IPS DF 4.7 (cell line): ENCODE measurements at regions not wholly inside any gene's neighbourhood (a gene's known extent, or its start where the extent isn't known, plus 50 kb on each side); places are given as distances from the start of the nearest gene placed in this dataset.

Experiments
- DNase-seq: peaks from one replicate; pipeline ENCODE4 v3.0.0-alpha.2; 2013; ENCODE audit warnings: low spot score; ENCODE audit errors: extremely low read depth

- no peak for DNase-seq
Measured at GRCh38 chr9:71383308-71383940, 262.0 kb upstream of the TRPM3 start.

- no peak for DNase-seq
Measured at GRCh38 chr9:71368157-71368556, 246.7 kb upstream of the TRPM3 start.

DNA sequence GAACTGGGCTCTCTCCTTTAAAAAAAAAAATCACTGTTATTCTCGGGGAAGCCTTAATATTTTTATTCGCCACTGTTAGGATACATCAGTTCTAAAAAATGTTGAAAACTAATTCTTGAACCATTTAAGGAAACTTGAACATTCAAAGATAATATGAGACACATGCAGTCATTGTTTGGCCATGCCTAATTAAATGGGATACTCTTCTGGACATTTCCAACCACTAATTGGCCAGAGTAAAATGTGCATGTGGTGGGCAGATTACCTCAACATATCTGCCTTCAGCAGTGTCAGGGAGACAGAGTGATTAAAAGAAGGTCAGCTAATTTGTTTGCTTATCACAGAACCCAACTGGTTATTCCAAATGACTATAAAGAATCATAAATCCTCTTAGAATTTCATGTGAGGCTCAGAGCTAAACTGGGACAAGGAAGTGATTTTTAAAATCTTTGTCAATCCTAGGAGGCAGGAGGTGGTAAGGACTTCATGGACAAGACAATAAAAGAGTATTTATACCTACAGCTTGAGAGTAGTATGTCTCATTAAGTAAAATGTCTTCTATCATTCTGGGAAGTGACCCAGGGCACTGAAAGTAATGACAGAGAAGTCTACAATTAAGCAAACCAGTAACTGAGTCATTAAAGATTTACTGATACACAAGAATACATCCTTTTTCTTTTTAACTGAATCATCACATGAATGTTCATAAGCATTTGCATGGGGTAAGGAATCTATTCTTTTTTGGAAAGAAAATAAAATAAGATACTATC is 242.9 kb upstream of the TRPM3 start:
- DNase-seq, result no peak

GRCh38 chr9:71363286-71363961 is 242.0 kb upstream of the TRPM3 start:
- DNase-seq, result no peak

- no peak for DNase-seq
Measured at GRCh38 chr9:71361357-71361756, 239.9 kb upstream of the TRPM3 start.

- no peak for DNase-seq
Measured at GRCh38 chr9:71357346-71357745, 235.9 kb upstream of the TRPM3 start.

DNA sequence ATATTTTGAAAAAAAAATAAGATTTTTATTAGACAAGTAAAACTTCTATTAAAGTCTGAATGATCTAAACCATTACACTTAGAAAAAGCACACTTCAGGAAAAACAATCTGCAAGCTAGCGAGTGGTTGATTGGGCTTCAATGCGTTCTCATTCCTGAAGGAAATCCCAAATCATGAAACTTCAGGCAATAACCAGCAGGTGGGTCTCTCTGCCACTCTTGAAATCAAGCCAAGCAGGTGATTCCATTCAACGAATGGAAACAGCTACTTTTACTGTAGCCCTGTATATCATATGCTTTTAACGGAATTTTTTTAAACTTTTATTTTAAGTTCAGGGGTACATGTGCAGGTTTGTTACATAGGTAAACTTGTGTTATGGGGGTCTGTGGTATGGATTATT is 234.5 kb upstream of the TRPM3 start:
- no peak for DNase-seq

DNA sequence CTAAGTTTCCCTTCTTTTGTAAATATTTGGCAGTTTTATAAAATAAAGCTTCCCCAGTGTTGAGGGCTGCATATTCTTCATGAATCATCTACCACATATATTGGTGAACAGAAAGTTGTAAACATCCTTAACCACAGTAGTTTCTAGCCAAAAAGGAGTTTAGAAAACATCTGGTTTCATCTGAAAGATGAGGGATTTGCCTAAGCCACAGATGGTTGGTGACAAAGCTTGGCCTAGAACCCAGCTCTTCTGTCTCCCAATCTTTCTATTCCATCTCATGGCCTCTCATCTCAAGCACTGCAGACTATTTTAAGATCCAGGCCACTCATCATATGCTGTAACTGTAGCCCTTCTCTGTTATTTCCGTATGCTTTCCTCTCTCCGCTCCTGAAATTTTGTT is 232.3 kb upstream of the TRPM3 start:
- DNase-seq, result no peak

GRCh38 chr9:71352837-71353236 is 231.4 kb upstream of the TRPM3 start:
- DNase-seq, result no peak

DNA sequence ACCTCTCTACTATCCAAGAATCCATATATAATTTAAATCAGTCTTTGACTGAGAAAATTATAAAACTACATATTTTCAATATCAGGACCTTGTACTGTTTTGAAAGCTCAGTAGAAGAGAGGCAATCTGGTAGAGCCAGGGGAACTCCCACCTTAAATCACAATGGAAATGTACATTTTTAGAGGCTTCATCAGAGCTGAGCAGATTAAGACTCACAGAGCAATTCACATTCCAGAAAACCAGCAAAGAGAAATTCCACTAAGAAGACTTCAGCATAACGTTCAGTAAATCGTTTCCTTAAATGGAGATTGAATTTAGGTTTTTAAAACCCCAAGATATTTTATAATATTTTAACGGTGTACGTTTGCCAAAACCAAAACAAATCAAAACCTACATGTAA is 227.8 kb upstream of the TRPM3 start:
- no peak for DNase-seq

GRCh38 chr9:71333321-71333720 is 211.9 kb upstream of the TRPM3 start:
- no peak for DNase-seq

- no peak for DNase-seq
Measured at GRCh38 chr9:71331603-71332002, 210.2 kb upstream of the TRPM3 start.

DNA sequence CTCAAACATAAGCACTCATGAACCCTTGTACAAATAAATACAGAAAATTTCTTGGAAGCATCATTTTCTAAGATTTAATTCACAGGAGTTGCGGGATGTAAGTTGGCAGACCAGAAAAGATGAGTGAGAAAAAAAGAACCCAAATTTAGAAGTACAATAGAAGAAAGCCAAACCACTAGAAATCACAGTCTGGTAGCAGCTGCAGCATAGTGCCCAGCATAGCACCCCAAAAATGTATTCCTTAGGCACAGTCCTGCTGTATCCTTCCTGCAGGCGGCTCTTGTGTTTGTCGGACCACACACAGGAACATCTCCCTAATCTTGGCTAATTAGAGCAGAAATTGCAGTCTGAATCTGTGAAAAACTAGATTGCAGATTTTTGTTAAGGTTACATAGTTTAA is 208.5 kb upstream of the TRPM3 start:
- DNase-seq, result no peak

DNA sequence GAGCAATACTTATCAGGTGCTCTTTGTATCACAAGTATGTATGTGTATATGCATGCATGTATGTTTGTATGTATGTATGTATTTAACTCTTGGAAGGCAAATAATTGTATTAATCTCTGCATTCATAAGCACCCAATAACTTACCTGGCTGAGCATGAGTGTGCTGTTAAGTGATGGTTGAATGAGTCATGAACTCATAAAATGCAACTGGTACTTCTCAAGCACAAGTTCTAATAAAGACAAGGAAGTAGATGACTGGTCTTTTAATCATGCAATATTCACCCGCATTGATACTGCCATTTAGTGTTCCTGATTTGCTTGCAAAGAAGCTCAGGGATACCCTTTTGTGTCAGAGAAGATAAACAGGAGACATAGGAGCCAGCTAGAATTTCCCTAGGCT is 204.9 kb upstream of the TRPM3 start:
- DNase-seq, result no peak

DNA sequence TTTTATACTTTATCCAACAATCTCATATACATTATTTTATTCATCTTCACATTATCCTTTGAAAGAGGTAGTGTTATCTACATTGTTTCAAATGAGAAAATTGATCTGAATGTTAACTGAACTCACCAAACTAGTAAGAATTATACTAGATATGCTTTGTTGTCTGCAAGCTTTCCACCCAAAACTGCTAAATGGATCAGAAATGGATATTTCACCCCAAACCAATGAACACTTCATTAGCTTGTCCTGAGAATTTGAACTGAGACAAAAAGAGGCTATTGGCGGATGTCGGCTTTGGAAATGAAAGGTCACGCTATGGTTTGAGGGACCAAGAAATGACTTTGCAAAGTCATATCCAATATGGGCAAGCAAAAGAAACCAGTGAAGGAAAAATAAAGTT is 201.9 kb upstream of the TRPM3 start:
- DNase-seq, result no peak

DNA sequence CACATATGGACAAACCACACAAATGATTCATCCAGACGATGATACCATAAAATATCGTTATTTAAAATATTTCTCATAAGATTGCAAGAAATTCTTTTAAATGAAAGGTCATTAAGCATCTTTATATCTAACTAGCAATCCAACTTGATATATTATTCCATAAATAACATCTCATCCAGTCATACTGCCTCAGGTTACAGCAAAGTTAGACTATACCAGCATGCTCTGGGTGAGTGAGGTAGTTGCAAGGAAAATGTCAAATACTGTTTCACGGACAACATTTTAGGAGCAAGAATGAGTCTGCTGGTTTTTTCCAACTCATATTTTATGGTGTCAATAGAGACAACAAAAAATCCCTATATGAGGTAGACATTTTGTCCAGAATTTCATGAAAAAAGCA is 200.9 kb upstream of the TRPM3 start:
- DNase-seq, result no peak

DNA sequence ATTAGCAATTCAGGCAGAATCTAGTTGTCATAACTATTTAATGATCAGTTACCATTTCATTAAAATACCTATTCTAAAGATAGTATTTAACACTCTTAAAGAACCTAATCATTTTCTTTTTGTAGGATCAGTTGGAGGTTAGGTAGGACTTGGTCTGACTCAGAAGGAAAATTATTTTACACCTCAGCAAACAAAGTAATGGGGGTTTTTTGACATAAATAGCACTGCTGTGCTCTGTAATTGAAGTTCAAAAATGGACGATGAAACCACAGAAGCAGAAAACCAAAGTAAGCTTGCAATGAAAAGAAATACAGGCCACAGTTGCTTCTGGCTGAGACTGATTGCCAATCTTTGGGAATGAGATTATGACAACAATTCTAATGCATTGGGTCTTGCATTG is 187.0 kb upstream of the TRPM3 start:
- DNase-seq, result no peak

DNA sequence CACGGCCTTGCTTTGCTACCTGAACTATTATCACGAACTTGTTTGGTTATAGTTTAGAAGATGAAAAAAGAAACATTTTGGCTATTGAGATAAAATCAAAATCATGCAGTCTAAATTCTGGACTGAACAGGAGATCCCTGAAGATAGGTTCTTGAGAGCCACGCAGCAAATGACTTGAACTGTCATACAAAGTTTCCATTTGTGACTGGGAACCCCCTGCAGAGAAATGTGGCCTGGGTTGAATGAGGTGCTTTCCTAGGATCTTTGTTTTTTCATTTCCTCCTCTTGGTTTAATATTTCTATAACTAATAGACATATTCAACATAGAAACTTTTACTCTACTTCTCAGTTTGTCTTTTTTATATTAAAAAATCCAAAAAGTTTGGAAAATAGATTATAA is 184.7 kb upstream of the TRPM3 start:
- DNase-seq, result no peak

DNA sequence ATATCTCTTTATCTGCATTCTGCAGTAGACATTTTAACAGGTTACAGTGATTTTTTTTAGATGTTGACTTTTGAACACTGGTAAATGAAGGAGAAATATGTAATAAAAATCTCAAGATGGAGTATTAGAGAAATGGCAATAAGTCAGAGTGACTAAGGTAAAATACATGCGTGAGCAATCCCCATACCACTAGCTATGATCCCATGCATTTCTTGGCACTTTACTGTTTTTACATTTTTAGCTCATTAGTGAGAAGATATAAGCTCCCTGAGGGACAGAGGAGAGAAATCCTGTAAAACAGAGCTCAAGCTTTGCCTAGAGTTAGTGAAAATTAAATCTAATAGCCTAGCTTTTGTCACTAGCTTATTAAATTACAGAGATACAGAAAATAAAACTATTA is 181.9 kb upstream of the TRPM3 start:
- DNase-seq, result no peak

- DNase-seq, result no peak
Measured at GRCh38 chr9:71302776-71303175, 181.4 kb upstream of the TRPM3 start.

GRCh38 chr9:71295928-71296327 is 174.5 kb upstream of the TRPM3 start:
- DNase-seq, result no peak

DNA sequence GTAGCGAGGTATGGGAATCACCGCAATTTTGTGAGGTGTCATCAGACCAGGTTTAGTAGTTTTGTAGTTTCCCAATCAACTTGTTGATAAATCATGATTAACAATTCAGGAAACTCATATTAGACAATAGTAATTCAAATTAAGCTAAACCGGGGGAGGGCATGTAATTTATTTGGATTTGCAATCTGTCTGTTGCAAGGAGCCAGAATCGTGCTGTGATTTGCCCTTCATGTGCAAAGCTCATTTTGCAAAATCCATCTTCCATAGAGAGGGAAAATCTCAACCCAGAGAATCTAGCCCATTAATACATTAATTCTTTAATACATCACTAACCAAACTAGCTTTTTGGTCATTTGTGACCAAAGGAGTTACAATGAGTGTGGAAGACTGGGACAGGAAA is 164.7 kb upstream of the TRPM3 start:
- DNase-seq, result no peak

GRCh38 chr9:71285191-71285656 is 163.8 kb upstream of the TRPM3 start:
- DNase-seq, result peak; percentile 46
